ENCODE measurements at regions not wholly inside any gene's neighbourhood (a gene's known extent, or its start where the extent isn't known, plus 50 kb on each side); places are given as distances from the start of the nearest gene placed in this dataset.

DNA sequence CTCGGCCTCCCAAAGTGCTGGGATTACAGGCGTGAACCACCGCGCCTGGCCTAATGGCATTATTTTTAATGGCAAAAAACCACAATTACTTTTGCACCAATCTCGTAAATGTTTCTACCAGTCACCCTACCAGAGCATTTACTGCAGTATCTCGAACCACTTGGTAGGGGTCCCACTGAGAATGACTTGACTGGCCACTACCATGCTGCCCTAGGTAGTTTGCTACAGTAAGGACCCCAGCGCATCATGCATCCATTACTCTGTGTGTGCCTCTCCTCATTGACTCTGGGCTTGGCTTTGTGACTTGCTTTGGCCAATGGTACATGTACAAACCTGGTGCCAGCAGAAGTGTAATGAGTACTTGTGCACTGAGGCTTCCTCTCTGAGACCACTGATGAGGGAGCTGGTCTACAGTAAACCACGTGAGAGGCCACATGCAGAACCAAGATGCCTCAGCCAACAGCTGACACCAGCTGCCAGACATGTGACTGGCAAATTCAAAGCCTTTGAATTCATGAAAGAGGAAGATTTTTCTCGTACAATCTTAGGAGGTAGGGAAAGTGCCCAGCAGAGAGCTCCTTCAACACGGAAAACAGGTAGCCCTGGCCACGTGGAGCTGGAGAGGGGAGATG is 421.7 kb upstream of the C16orf82 start:
- DNase-seq (ENCODE audit: insufficient read length, low spot score) (no peak), FAIRE-seq (no peak)

DNA sequence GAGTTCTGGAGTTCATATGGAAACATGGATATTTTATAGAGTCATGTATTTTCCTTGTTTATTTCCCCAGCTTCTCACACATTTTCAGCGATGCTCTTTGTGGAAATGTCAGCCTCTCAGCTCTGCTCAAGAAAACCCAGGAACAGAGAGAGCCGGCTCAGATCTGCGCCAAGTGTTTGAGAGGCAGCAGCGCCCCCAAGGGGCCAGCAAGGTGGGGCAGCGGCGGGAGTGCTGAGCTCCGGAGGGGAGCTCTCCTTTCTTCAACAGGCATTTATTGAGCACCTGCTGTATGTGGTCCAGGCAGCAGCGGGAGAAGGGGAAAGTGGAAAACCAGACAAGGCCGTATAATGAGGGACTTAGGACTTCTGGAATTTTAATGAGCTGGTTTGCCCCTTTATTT is 421.1 kb upstream of the C16orf82 start:
- DNase-seq (ENCODE audit: insufficient read length, low spot score) = no peak

DNA sequence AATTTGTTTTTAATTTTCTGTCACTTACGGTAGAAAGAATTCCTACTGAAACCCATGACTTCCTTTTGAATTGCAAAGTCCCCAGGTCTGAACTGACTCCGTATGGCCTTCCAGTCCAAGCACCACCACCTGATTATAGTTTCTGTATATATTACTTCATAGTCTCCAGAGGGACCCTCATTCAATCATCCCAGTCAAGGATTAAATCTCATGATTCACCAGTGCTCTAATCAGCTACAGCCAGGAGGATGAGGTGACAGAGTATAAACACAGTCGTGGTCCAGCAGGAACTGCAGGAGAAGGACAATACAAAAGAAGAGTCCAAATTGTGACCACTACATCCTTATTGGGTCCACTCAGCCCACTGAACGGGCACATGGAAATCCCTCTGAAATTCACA is 418.9 kb upstream of the C16orf82 start:
- DNase-seq (ENCODE audit: insufficient read length, low spot score) = no peak
- FAIRE-seq = no peak

More for the DNA sequence above, 421.1 kb upstream of the C16orf82 start:
- no peak for FAIRE-seq

DNA sequence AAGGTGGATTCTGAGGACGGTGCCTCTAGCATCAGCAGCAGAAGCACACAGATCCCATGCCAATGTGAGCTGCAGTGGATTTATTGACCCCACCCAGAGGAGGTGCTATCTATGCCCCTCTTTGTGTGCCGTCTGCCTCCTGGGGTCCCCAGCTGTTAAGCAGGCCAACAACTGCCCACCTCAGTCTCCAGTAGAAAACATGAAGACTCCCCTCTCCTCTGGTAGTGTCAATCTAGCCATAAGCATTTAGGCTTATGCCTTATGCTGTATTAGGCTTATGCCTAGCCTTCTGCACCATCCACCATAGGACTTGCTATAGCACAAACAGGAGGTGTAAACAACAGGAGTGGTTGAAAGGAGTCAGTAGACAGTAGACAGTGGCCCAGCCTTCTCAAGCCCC is 417.9 kb upstream of the C16orf82 start:
- no peak for DNase-seq (ENCODE audit: insufficient read length, low spot score)
- FAIRE-seq = no peak

DNA sequence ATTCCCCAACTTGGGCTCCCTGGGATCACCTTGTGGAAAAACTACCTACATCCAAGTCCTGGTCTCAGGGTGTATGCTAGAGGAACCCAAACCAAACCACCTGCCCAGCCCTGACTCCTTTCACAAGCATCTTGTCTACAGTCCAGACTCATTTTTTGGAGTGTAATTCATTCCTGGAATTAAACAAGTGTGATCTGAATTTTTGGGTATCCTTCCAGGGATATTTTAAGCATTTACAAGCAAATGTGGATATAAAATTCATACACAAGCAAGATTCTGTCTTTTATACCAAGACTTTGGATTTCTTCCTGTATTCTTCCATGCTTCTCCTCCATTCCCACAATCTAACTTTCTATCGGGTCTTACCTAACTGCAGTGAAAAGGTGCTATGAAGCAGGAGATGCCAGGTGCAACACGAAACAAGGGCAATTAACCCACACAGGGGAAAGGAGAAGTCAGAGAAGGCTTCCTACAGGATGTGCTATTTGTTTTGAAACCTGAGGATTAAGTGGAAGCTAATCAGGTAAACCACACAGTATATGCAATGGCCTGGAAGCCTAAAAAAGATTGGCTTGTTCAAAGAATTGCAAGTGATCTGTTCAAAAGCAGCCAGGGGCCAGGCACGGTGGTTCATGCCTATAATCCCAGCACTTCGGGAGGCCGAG is 417.2 kb upstream of the C16orf82 start:
- no peak for FAIRE-seq
- no peak for DNase-seq (ENCODE audit: insufficient read length, low spot score)

DNA sequence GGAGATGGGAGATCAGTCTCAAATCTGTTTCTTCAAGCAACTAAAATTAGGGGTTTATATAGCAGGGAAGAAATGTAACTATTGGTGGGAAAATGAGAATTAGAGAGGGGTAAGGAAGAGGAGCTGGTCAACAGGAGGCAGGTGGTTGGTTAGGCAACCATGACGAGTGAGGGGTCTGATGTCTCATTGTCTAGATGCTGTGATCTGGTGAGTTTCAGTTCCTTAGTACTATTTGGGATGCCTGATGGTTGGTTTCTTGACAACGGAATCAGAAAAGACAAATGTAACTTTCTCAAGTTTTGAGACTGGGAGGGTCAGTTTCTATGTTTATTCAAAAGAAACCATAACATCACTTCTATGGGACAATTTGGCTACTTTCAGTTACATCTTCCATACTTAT is 415.3 kb upstream of the C16orf82 start:
- FAIRE-seq (no peak), DNase-seq (ENCODE audit: insufficient read length, low spot score) (no peak)

DNA sequence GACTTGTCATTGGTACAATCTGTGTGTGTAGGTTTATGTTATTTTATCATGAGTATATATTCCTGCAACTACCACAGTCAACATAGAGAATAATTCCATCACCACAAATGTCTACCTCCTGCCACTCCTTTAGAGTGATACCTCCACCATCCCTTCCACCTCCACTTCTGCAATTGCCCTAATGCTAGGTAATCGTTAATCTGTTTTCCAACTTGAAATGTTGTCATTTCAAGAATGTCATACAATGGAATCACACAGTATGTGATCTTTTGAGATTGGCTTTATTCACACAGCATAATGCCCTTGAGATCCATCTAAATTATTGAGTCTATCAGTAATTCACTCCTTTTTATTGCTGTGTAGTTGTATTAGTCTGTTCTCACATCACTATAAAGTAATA is 414.8 kb upstream of the C16orf82 start:
- no peak for DNase-seq (ENCODE audit: insufficient read length, low spot score)
- no peak for FAIRE-seq

DNA sequence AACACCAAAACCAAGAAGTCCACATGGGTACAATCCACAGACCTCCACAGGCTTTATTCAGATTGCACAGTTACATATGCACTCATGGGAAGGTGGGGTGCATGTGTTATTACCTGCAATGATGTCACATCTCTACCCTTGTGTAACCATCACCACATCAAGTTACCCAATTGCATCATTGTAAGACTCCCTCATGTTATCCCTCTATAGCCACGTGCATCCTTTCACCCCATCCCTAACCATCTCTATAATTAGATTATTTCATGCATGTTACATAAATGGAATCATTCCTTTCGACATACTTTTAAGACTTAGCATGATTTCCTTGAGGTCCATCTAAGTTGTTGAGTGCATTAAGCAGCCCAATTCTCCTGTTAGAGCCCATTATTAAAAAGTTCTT is 408.2 kb upstream of the C16orf82 start:
- FAIRE-seq = no peak
- no peak for DNase-seq (ENCODE audit: insufficient read length, low spot score)

DNA sequence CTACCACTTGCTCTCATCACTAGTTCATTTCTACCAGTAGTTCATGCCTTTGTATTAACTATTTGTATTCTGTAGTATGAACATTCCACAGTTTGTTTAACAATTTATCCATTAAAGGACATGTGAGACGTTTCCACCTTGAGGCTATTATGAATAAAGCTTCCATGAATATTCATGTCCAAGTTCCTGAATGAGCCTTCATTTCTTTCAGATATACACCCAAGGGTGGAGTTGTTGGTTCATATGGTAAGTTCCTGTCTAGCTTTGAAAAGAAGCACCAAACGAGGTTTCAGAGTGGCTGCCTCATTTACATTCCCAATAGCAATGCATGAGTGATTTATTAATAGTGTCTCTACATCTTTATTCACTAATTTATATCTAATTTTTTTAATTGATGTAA is 407.8 kb upstream of the C16orf82 start:
- FAIRE-seq = no peak
- no peak for DNase-seq (ENCODE audit: insufficient read length, low spot score)

DNA sequence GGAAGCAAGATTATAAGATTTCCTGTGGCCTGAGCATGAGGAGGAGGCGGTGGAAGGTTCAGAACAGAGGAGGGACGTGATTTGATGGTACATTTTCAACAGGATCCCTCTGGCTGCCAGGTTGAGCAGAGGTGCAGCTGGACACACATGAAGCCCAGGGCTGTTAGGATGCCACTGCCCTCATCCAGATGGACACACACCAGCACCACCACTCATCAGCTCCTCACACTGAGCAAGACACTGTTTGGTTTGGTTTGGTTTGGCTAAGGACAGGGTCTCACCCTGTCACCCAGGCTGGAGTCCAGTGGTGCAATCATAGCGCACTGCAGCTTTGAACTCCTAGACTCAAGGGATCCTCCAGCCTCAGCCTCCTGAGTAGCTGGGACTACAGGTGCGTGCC is 402.6 kb upstream of the C16orf82 start:
- FAIRE-seq (no peak), DNase-seq (ENCODE audit: insufficient read length, low spot score) (no peak)

DNA sequence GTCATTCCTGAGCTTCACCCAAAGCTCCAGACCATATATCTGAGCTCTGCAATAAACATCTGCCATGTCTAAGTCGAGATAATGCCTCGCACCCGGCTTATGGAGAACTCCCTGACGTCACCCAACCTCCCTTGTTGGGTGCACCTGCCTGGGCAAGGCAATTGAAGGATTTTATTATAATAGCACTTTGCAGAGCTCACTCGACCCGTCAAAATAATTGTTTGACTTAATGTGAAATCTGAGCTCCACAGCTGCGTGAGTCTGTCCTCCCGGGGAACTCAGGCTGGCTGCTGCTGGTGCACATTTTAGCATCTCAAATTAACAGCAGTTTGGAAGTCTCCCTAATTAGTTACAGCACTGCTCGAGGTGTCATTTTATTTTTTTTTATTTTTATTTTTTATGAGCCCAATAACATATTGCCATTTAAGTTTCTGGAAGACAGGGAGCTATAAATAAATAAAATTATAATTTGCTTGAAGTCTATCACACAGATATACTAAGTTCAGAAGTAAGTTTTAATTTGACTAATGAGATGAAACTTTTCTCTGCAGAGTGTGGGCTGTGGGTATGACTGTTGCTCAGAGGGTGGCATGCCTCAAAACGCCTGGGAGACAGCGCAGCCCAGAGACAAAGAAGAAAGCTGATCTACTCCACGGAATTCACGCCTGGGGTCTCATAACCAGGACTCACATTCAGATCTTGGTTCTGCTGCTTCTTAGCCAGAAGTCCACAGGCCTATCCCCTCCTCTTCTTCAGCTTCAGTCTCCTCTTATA is 401.4 kb upstream of the C16orf82 start:
- FAIRE-seq = no peak
- no peak for DNase-seq (ENCODE audit: insufficient read length, low spot score)

DNA sequence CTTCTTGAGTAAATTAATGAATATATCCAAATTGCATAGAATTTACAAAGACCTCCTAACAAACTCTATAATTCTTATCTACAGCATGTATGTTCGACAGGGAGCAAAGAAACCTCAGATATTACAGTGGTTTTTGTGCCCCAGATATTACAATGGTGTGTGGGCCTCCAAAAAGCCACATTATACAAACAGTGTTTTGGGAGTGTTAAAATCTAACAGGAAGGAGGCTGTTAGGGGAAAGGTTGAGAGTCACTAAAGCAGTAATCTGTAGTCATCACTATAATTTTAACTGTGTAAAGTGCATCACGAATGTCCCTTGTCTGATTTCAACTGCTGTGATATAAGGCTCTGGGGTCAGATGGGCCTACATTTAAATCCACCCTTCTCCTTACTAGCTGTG is 400.2 kb upstream of the C16orf82 start:
- DNase-seq (ENCODE audit: insufficient read length, low spot score) (no peak), FAIRE-seq (no peak)

DNA sequence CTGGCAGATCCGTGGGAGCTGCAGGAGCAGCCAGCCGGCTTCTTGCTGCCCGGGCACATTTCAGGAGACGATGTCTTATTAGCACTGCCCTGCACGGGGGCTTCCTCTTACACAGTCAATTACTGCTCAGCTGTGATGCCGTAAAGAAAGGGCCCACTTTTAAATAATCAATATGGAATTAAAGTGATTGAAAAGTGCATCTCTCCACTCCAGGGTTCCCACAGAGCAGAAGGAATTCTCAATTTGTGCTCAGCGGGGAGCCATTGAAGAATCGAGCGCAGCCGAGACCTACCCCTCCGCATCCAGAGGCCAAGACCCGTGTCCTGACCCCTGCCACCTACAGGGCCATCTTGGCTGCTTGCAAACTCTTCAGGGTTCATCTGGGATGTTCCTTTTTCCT is 399.4 kb upstream of the C16orf82 start:
- no peak for FAIRE-seq
- DNase-seq (ENCODE audit: insufficient read length, low spot score) = no peak

DNA sequence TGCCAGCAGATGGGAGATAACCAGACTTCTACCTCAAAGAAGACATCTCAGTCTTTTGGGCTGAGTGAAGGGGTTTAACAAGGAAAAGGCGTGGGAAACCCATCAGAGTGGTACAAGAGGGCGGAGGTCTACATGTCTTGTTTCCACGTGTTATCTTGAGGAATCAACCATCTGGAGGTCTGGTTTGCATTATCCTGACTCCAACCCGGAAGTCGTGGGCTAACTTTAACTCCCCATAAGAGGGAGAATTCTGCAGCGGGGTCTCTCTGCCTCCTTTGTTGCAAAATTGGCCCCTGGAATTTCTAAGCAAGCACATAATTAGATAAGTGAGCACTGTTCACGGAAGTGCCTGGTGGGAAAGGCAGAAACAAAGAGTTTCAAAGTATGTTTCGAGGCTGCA is 398.7 kb upstream of the C16orf82 start:
- DNase-seq (ENCODE audit: insufficient read length, low spot score) = no peak
- no peak for FAIRE-seq

DNA sequence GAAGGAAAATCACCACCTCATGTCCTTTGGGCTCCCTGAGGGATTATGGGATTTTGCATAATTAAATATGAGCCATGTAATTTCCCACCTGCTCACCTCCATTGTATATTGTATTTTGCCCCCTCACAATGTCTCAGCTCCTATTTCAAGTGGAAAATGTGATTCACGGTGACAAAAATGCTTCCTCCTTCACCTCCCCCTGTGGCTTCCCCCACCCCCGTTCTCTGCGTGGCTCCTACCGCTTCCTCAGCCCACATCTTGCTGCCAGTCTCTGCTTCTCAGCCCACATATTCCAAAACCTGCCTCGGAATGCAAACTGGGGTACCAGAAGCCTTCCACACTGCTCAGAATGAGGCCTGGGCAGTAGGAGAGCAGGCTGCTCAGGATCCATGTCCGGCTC is 394.5 kb upstream of the C16orf82 start:
- FAIRE-seq (no peak), DNase-seq (ENCODE audit: insufficient read length, low spot score) (no peak)

DNA sequence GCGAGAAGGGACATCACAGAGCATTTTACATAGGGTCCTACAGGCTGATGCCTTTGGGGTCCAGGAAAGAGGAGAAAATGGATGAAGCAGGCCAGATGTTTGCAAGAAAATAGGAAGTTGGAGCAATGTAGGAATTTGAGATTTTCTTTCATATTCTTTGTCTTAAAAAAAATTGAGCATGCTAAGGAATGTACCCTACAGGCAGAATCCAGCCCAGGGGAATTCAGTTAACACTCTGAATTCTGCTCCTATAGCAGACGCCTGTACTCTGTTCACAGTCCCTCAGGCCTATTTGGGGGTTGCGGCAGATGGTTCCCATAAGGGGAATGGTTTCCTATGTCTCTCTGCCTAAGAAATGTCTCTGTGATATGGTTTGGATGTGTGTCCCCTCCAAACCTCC is 393.7 kb upstream of the C16orf82 start:
- DNase-seq (ENCODE audit: insufficient read length, low spot score) (no peak), FAIRE-seq (no peak)

DNA sequence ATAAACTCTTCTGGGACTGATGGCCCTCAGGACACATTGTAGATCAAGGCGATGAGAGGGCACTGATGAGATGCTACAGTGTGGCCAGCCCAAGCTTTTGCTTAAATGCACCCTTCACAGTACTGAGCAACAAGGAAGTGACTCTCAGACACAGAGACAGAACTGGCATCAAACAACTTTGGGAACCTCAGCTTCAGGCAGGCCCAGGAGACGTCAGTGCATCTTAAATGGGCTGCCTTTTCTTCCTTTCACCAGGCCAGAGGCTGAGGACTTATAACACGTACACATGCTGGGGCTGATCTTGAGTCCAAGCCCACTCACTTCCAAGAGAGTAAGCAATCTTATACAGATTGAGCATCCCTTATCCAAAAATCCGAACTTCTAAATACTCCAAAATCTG is 386.1 kb upstream of the C16orf82 start:
- FAIRE-seq = no peak
- no peak for DNase-seq (ENCODE audit: insufficient read length, low spot score)

DNA sequence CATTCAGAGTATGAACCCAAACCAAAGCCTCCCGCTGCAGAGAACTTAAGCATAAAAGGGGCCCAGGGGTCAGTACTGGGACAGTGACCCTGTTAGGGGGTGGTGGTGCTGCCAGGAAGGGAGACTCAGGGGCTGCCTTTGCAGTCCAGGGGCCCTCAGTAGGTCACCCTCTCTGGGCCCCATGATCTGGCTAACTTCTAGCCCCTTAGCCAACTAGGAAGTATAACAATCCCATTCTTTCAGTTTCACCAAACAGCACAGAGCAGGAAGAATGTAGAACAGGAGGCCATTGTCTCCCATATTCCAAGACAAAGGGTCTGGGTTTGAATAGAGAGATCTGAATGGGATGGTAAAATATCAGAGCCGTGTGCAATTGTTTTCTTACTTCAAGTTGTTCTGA is 378.6 kb upstream of the C16orf82 start:
- no peak for FAIRE-seq
- DNase-seq (ENCODE audit: insufficient read length, low spot score) = no peak

DNA sequence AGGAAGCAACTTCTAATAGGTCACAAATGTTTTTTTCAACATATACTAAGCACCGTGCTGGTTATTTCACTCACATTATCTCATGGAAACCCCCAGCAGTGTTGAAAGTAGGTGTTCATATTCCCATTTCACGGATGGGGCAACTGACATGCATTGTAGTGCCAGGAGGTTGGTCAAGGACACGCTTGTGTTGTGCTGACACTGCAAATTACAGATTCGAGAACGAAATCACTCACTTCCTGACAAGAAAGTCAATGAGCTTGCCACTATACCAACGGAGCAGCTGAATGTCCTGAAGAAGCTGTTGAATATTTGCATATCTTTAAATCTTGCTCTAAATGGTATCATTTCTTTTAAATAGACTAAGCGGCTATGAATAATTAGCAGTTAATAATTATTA is 378.0 kb upstream of the C16orf82 start:
- FAIRE-seq (no peak), DNase-seq (ENCODE audit: insufficient read length, low spot score) (no peak)

DNA sequence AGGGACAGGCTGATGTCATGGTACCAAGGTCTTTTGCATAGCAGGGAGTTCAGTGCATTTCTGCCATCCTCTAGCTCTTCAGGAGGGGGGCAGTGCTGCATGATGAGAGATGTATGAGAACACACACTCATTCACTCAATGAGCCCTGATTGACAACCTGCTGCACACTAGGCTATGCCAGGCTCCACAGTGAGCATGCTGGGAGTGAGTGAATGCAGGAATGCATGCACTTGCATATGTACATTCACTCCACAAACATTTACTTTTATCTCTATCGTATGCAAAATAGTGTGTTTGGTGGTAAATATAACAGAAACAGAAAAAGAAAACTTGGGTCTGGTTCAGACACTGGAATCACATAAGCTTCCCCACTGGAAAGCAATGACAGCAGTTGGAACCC is 374.1 kb upstream of the C16orf82 start:
- FAIRE-seq (no peak), DNase-seq (ENCODE audit: insufficient read length, low spot score) (no peak)

DNA sequence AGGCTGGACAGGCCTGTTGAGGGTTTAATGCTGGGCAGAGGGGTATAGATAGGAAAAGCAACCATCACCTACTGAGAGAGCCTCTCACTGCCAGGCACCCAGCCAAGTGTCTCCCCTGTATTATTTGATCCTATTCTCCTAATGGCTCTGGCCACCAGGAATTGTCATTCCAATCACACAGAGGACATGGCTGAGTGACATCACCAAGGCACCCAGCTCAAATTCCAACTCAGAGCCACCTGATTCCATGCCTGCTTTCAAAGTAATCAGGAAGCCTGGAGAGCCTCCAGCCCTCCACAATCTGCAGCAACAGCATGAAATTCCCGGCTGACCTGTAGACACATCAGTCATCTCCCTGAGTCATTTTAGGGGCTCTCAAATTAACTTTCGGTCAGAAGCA is 368.9 kb upstream of the C16orf82 start:
- FAIRE-seq (no peak), DNase-seq (ENCODE audit: insufficient read length, low spot score) (no peak)

DNA sequence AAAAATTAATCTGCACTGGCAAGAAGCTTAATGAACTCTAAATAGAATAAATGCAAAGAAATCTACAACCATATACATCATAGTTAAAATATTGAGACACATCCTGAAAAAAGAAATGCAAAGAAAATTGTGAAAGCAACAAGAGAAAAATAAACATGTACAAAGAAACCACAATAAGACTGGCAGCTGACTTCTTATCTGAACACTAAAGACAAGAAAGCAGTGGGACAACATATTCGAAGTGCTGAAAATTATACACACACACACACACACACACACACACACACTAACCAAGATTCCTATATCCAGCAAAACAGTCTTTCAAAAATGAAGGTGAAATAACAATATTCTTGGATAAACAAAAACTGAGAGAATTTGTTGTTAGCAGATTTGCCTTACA is 366.5 kb upstream of the C16orf82 start:
- FAIRE-seq (no peak), DNase-seq (ENCODE audit: insufficient read length, low spot score) (no peak)
